Fibroblast of skin of right quadriceps (primary cell): ENCODE measurements at regions not wholly inside any gene's neighbourhood (a gene's known extent, or its start where the extent isn't known, plus 50 kb on each side); places are given as distances from the start of the nearest gene placed in this dataset.

Experiments
- DNase-seq: peaks from one replicate; pipeline ENCODE4 v3.0.0-alpha.2; 2013

GRCh38 chr6:54991761-54992330 lies 145.3 kb downstream of the FAM83B start:
- no peak for DNase-seq

DNA sequence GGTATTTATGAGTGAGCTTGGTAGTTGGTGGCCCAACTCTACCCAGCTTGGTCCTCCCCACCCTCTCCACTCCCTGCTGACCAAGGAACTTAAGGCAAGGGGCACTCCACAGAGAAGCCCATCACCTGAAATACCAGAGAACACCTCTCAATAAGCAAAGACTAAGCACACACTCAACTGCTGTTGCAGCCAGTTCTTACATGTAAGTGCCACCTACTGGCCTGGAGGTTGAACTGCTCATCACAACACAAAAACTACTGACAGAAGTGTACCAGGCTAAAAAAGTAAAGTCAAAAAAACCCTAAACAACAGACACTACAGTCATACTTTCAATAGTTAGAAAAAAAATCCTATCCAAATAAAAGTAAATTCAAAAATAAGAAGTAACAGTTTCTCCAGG lies 146.2 kb downstream of the FAM83B start:
- DNase-seq = no peak

GRCh38 chr6:54993294-54993693 lies 146.7 kb downstream of the FAM83B start:
- DNase-seq = no peak

GRCh38 chr6:54993948-54994347 lies 147.4 kb downstream of the FAM83B start:
- no peak for DNase-seq

DNA sequence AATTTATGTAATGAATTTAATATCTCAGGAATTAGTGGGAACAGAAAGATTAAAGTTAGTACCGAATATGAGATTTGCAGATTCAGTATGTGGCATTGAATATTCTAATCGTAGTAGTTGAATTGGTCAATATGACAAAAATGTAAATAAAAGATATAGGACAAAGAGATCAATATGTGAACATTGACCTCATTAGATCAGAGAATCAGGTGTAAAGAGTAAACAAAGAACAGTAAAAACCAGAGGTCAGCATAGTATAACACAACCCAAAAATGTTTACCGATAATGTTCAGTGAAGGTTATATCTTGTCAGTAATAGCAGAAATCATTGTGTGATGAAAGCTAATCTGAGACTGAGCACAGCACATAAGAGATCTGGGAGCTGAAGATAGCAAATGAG lies 152.0 kb downstream of the FAM83B start:
- DNase-seq = no peak

GRCh38 chr6:55003719-55004430 lies 157.3 kb downstream of the FAM83B start:
- no peak for DNase-seq

DNA sequence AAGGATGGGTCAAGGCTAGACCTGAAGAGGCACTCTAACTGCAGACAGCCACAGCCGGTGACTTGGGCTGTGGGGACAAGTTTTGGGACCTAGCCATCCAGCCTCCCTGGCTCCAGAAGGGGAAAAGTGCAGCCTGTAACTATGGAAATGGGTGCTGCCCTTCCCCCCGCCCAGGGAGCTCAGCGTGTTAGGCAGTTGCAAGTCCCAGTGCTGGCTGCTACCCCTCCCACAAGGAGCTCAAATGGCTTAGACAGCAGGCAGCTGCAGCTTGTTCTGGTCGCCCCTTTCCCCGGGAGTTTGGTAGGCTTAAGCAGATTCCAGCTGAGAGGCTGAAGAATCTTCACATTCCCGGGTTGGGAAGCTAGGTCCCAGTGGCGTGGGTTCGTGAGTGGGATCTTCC lies 162.6 kb downstream of the FAM83B start:
- DNase-seq = no peak

GRCh38 chr6:55011034-55011433 lies 163.3 kb upstream of the HCRTR2 start:
- DNase-seq = no peak

GRCh38 chr6:55012454-55012853 lies 161.9 kb upstream of the HCRTR2 start:
- no peak for DNase-seq

DNA sequence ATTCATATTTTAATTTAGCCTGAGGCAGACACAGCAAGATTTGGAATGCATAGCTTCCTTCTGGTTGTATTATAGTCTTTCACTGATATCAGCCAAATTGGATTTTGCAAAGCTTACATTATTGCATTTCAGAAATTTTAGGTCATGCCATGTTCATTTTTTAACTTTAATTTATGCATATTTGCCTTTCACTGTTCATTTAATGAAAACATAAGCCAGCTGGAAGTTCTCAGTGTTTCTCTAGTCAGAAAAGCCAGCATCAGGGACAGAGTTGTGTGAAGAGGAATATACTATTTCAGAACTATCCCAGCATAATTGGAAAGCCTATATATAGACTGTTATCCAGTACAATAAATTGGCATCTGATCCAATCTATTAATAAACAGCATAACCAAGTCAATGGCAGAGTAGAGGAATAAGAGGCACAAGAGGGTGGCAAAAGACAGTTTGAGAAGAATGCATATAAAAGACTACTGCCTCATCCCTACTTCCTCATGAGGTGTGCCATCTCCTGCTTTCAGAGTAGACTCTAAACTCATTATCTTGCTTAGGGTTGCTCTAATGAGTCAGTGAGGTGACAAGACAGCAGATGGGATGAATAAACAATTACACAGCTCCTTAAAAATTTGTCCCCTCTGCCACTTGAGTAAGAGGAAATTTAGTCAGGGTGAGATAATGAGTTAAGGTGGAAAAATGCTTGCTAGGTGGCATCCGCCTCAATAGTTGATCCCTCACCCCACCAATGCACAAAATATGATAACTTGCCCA lies 159.8 kb upstream of the HCRTR2 start:
- peak; percentile 12 for DNase-seq

DNA sequence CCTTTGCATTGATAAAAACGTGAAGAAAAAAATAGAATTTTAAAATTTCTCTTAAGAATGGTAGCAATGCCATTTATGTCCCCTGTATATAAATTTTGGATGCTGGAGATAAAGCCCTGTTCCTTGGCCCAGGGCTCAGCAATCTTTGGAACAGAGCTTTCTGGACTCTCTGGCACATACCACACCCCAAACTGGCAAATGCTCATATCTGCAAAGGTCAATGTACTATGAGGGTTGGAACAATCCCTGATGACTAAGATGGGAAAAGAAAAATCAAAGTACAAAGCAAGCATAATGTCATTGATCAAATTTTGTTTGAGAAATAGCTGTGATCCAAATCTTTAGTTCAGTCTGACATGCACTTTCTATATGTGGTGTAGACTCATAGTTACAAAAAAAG lies 158.1 kb upstream of the HCRTR2 start:
- DNase-seq = no peak

DNA sequence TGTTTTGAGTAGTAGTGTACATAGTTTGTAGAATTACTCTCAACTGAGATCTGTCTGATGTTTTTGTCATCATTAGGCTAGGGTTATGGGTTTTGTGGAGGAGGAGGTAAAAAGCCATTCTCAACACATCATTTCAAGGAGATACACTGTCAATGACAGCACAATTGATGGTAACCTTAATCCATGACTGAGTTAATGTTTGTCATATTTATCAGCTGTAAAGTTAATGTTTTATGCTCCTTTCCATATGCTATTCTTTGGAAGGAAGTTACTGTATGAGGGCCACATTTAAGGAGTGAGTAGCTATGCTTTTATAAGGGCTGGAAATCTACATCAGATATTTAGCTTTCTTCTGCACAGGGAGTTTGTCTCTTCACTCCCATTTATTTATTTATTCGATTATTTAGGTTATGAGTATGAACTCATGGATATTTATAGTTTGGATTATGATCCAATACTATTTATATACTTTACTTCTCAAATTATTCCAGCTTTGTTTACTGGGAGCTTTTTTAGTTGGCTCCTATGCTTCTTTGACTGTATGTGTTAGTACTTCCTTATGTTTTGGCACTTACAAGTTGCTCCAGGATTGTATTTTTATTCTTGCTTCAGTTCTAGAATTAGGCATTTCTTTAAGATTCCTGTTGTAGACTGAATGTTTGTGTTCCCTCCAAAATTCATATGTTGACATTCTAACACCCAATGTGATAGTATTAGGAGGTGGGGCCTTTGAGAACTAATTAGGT lies 156.6 kb upstream of the HCRTR2 start:
- DNase-seq = no peak

- DNase-seq = no peak
These were observed 154.7 kb upstream of the HCRTR2 start for GRCh38 chr6:55019591-55019990.

GRCh38 chr6:55023230-55023629 lies 151.1 kb upstream of the HCRTR2 start:
- DNase-seq = peak; percentile 9

GRCh38 chr6:55033016-55033546 lies 141.2 kb upstream of the HCRTR2 start:
- DNase-seq = peak; percentile 71

DNA sequence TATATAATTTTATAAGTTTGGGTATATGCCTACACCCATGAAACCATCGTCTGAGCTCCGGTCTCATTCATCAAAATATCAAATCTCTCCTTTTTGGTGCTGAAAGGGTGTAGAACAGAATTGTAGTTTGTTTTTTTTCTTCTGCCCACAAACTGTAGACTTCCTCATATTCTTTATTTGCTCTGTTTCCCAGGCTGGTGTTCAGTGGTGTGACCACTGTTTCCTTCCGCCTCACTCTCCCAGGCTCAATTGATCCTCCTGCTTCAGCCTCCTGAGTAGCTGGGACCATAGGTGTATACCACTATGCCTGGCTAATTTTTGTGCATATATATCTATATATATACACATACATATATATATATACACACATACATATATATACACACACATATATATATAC lies 139.6 kb upstream of the HCRTR2 start:
- no peak for DNase-seq

GRCh38 chr6:55040102-55040848 lies 134.0 kb upstream of the HCRTR2 start:
- peak; percentile 97 for DNase-seq

DNA sequence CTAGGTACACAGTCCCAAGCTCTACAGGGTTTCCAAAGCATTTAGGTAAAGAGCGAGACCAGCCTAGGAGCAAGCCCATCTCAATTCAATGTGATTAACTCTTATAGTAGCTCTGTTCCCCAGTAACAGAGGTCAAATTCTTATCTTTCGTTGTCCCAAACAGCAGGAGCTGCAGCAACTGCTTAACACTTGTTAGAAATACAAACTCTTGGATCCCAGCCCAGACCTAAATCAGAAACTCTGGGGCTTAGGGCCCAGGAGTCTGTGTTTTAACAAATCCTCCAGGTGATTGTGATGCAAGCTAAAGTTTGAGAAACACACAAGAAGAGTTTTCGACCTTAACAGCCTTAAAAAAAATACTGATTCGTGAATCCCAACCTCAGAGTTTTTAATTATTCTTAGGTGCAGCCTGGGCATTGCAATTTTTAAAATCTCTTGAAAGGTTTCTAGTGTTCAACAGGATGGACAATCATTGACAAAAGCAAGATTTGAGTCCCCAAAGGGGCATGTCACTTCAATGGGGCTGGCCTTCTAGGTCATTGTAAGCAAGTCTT lies 127.4 kb upstream of the HCRTR2 start:
- no peak for DNase-seq

- DNase-seq = no peak
These were observed 126.8 kb upstream of the HCRTR2 start for GRCh38 chr6:55047451-55048044.

GRCh38 chr6:55049866-55050265 lies 124.4 kb upstream of the HCRTR2 start:
- DNase-seq = no peak

DNA sequence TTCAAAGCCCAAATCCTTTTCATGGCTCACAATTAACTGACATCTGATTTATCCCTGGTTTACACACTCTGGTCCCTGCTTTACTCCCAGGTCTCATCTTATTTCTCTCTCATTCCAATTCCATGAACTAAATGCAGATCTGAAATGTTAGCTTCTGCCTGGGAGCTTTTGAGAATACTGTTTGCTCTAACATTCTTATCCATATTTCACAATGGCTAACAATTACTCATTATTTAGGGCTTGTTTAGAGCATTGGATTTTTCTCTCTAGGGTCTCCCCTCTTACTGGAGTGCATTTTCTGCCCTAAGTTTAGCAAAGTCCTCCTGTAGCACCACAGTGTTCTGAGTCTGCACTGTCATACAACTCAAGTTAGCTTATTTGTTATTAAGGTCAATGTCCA lies 121.5 kb upstream of the HCRTR2 start:
- no peak for DNase-seq

DNA sequence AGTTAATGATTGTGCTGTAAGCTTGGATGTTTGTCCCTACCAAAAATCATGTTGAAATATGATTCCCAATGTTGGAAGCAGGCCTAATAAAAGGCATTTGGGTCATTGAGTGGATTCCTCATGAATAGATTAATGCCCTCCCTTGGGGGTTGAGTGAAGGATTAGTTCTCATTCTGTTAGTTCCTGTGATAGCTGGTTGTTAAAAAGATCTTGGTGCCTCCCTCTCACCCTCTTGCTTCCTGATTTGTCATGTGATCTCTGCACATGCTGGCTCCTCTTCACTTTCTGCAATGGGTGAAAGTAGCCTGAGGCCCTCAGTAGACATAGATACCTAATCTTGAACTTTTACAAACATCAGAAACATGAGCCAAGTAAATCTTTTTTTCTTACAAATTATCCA lies 115.6 kb upstream of the HCRTR2 start:
- no peak for DNase-seq
